ENCODE measurements at regions not wholly inside any gene's neighbourhood (a gene's known extent, or its start where the extent isn't known, plus 50 kb on each side); places are given as distances from the start of the nearest gene placed in this dataset.
"Not testable (repeated sequence)": the region's sequence is repeated elsewhere in the genome, so short reads cannot be mapped to it uniquely, and the experiment has no call there.

- no peaks in the 10 kb centered on the region for H3K36me3 ChIP-seq (ENCODE audit: control insufficient read depth, insufficient read depth, low read length)
- H3K27ac ChIP-seq (ENCODE audit: low read depth, low read length): no peak overlapping the region
- no peak overlapping the region for H3K9ac ChIP-seq (ENCODE audit: low read length)
- H3K9me3 ChIP-seq (ENCODE audit: control insufficient read depth, insufficient read depth, low read depth, low read length): no peaks in the 10 kb centered on the region
- H3K4me3 ChIP-seq (ENCODE audit: low read depth, low read length): no peak overlapping the region
- H3K27me3 ChIP-seq (ENCODE audit: control insufficient read depth, insufficient read depth, low read length): no peaks in the 10 kb centered on the region
- no peaks in the 10 kb centered on the region for H3K4me1 ChIP-seq (ENCODE audit: control insufficient read depth, insufficient read depth, low read length)
Measured at GRCh38 chr18:11489266-11489899, 120.0 kb upstream of the SLC35G4 start.

- Histone ChIP-seq H3K9me3 (ENCODE audit: control insufficient read depth, insufficient read depth, low read depth, low read length) (no peaks in the 10 kb centered on the region), H3K27ac (ENCODE audit: low read depth, low read length) (no peak overlapping the region), H3K4me3 (ENCODE audit: low read depth, low read length) (no peak overlapping the region), H3K36me3 (ENCODE audit: control insufficient read depth, insufficient read depth, low read length) (no peaks in the 10 kb centered on the region), H3K4me1 (ENCODE audit: control insufficient read depth, insufficient read depth, low read length) (no peaks in the 10 kb centered on the region), H3K9ac (ENCODE audit: low read length) (no peak overlapping the region), H3K27me3 (ENCODE audit: control insufficient read depth, insufficient read depth, low read length) (no peaks in the 10 kb centered on the region)
Measured at GRCh38 chr18:11488175-11488574, 121.2 kb upstream of the SLC35G4 start.

GRCh38 chr18:11487390-11487789 lies 122.0 kb upstream of the SLC35G4 start:
- Histone ChIP-seq H3K4me3 (ENCODE audit: low read depth, low read length) (no peak overlapping the region), H3K27me3 (ENCODE audit: control insufficient read depth, insufficient read depth, low read length) (no peaks in the 10 kb centered on the region), H3K36me3 (ENCODE audit: control insufficient read depth, insufficient read depth, low read length) (no peaks in the 10 kb centered on the region), H3K9me3 (ENCODE audit: control insufficient read depth, insufficient read depth, low read depth, low read length) (no peaks in the 10 kb centered on the region), H3K27ac (ENCODE audit: low read depth, low read length) (no peak overlapping the region), H3K4me1 (ENCODE audit: control insufficient read depth, insufficient read depth, low read length) (no peaks in the 10 kb centered on the region), H3K9ac (ENCODE audit: low read length) (no peak overlapping the region)

- H3K9ac ChIP-seq (ENCODE audit: low read length): no peak overlapping the region
- no peaks in the 10 kb centered on the region for H3K4me1 ChIP-seq (ENCODE audit: control insufficient read depth, insufficient read depth, low read length)
- H3K4me3 ChIP-seq (ENCODE audit: low read depth, low read length): no peak overlapping the region
- no peaks in the 10 kb centered on the region for H3K36me3 ChIP-seq (ENCODE audit: control insufficient read depth, insufficient read depth, low read length)
- no peaks in the 10 kb centered on the region for H3K27me3 ChIP-seq (ENCODE audit: control insufficient read depth, insufficient read depth, low read length)
- no peak overlapping the region for H3K27ac ChIP-seq (ENCODE audit: low read depth, low read length)
- H3K9me3 ChIP-seq (ENCODE audit: control insufficient read depth, insufficient read depth, low read depth, low read length): no peaks in the 10 kb centered on the region
Measured at GRCh38 chr18:11482271-11482670, 127.1 kb upstream of the SLC35G4 start.

- no peaks in the 10 kb centered on the region for H3K4me1 ChIP-seq (ENCODE audit: control insufficient read depth, insufficient read depth, low read length)
- H3K9me3 ChIP-seq (ENCODE audit: control insufficient read depth, insufficient read depth, low read depth, low read length): no peaks in the 10 kb centered on the region
- no peak overlapping the region for H3K27ac ChIP-seq (ENCODE audit: low read depth, low read length)
- H3K9ac ChIP-seq (ENCODE audit: low read length): no peak overlapping the region
- H3K27me3 ChIP-seq (ENCODE audit: control insufficient read depth, insufficient read depth, low read length): no peaks in the 10 kb centered on the region
- no peak overlapping the region for H3K4me3 ChIP-seq (ENCODE audit: low read depth, low read length)
- no peaks in the 10 kb centered on the region for H3K36me3 ChIP-seq (ENCODE audit: control insufficient read depth, insufficient read depth, low read length)
Measured at GRCh38 chr18:11480692-11481091, 128.7 kb upstream of the SLC35G4 start.

- H3K36me3 ChIP-seq (ENCODE audit: control insufficient read depth, insufficient read depth, low read length); H3K27ac ChIP-seq (ENCODE audit: low read depth, low read length); H3K4me3 ChIP-seq (ENCODE audit: low read depth, low read length); H3K4me1 ChIP-seq (ENCODE audit: control insufficient read depth, insufficient read depth, low read length); H3K9me3 ChIP-seq (ENCODE audit: control insufficient read depth, insufficient read depth, low read depth, low read length); H3K9ac ChIP-seq (ENCODE audit: low read length); H3K27me3 ChIP-seq (ENCODE audit: control insufficient read depth, insufficient read depth, low read length): not testable (repeated sequence)
Measured at GRCh38 chr18:11479031-11479430, 130.4 kb upstream of the SLC35G4 start.

- no peaks in the 10 kb centered on the region for H3K27me3 ChIP-seq (ENCODE audit: control insufficient read depth, insufficient read depth, low read length)
- H3K4me3 ChIP-seq (ENCODE audit: low read depth, low read length): no peak overlapping the region
- H3K9ac ChIP-seq (ENCODE audit: low read length): no peak overlapping the region
- no peaks in the 10 kb centered on the region for H3K36me3 ChIP-seq (ENCODE audit: control insufficient read depth, insufficient read depth, low read length)
- no peaks in the 10 kb centered on the region for H3K4me1 ChIP-seq (ENCODE audit: control insufficient read depth, insufficient read depth, low read length)
- no peaks in the 10 kb centered on the region for H3K9me3 ChIP-seq (ENCODE audit: control insufficient read depth, insufficient read depth, low read depth, low read length)
- no peak overlapping the region for H3K27ac ChIP-seq (ENCODE audit: low read depth, low read length)
Measured at GRCh38 chr18:11470941-11471340, 138.5 kb upstream of the SLC35G4 start.

- Histone ChIP-seq H3K9me3 (ENCODE audit: control insufficient read depth, insufficient read depth, low read depth, low read length) (no peaks in the 10 kb centered on the region), H3K27me3 (ENCODE audit: control insufficient read depth, insufficient read depth, low read length) (no peaks in the 10 kb centered on the region), H3K9ac (ENCODE audit: low read length) (no peak overlapping the region), H3K4me3 (ENCODE audit: low read depth, low read length) (no peak overlapping the region), H3K4me1 (ENCODE audit: control insufficient read depth, insufficient read depth, low read length) (no peaks in the 10 kb centered on the region), H3K36me3 (ENCODE audit: control insufficient read depth, insufficient read depth, low read length) (no peaks in the 10 kb centered on the region), H3K27ac (ENCODE audit: low read depth, low read length) (no peak overlapping the region)
Measured at GRCh38 chr18:11468617-11469016, 140.8 kb upstream of the SLC35G4 start.

GRCh38 chr18:11468120-11468519 lies 141.3 kb upstream of the SLC35G4 start:
- H3K36me3 ChIP-seq (ENCODE audit: control insufficient read depth, insufficient read depth, low read length): no peaks in the 10 kb centered on the region
- H3K27ac ChIP-seq (ENCODE audit: low read depth, low read length): no peak overlapping the region
- H3K27me3 ChIP-seq (ENCODE audit: control insufficient read depth, insufficient read depth, low read length): no peaks in the 10 kb centered on the region
- no peak overlapping the region for H3K9ac ChIP-seq (ENCODE audit: low read length)
- no peak overlapping the region for H3K4me3 ChIP-seq (ENCODE audit: low read depth, low read length)
- no peaks in the 10 kb centered on the region for H3K4me1 ChIP-seq (ENCODE audit: control insufficient read depth, insufficient read depth, low read length)
- no peaks in the 10 kb centered on the region for H3K9me3 ChIP-seq (ENCODE audit: control insufficient read depth, insufficient read depth, low read depth, low read length)

GRCh38 chr18:11467611-11468010 lies 141.8 kb upstream of the SLC35G4 start:
- Histone ChIP-seq H3K27me3 (ENCODE audit: control insufficient read depth, insufficient read depth, low read length) (no peaks in the 10 kb centered on the region), H3K9me3 (ENCODE audit: control insufficient read depth, insufficient read depth, low read depth, low read length) (no peaks in the 10 kb centered on the region), H3K4me3 (ENCODE audit: low read depth, low read length) (no peak overlapping the region), H3K36me3 (ENCODE audit: control insufficient read depth, insufficient read depth, low read length) (no peaks in the 10 kb centered on the region), H3K27ac (ENCODE audit: low read depth, low read length) (no peak overlapping the region), H3K9ac (ENCODE audit: low read length) (no peak overlapping the region), H3K4me1 (ENCODE audit: control insufficient read depth, insufficient read depth, low read length) (no peaks in the 10 kb centered on the region)

- H3K4me1 ChIP-seq (ENCODE audit: control insufficient read depth, insufficient read depth, low read length): no peaks in the 10 kb centered on the region
- H3K36me3 ChIP-seq (ENCODE audit: control insufficient read depth, insufficient read depth, low read length): no peaks in the 10 kb centered on the region
- H3K4me3 ChIP-seq (ENCODE audit: low read depth, low read length): no peak overlapping the region
- H3K9me3 ChIP-seq (ENCODE audit: control insufficient read depth, insufficient read depth, low read depth, low read length): no peaks in the 10 kb centered on the region
- H3K27ac ChIP-seq (ENCODE audit: low read depth, low read length): no peak overlapping the region
- H3K27me3 ChIP-seq (ENCODE audit: control insufficient read depth, insufficient read depth, low read length): no peaks in the 10 kb centered on the region
- no peak overlapping the region for H3K9ac ChIP-seq (ENCODE audit: low read length)
Measured at GRCh38 chr18:11464129-11464528, 145.3 kb upstream of the SLC35G4 start.

GRCh38 chr18:11458447-11458846 lies 150.9 kb upstream of the SLC35G4 start:
- Histone ChIP-seq H3K9me3 (ENCODE audit: control insufficient read depth, insufficient read depth, low read depth, low read length) (no peaks in the 10 kb centered on the region), H3K9ac (ENCODE audit: low read length) (no peak overlapping the region), H3K4me3 (ENCODE audit: low read depth, low read length) (no peak overlapping the region), H3K36me3 (ENCODE audit: control insufficient read depth, insufficient read depth, low read length) (no peaks in the 10 kb centered on the region), H3K27me3 (ENCODE audit: control insufficient read depth, insufficient read depth, low read length) (no peaks in the 10 kb centered on the region), H3K4me1 (ENCODE audit: control insufficient read depth, insufficient read depth, low read length) (no peaks in the 10 kb centered on the region), H3K27ac (ENCODE audit: low read depth, low read length) (no peak overlapping the region)
